Uterus (tissue), 2 donors: ENCODE measurements at regions not wholly inside any gene's neighbourhood (a gene's known extent, or its start where the extent isn't known, plus 50 kb on each side); places are given as distances from the start of the nearest gene placed in this dataset.

Experiments
- POLR2A ChIP-seq, 2 donors: fragments of 450-650 bp; IDR thresholded peaks; one replicate each; pipeline ENCODE4 v1.6.1; 2016; ENCODE audit warnings: antibody characterized with exemption in 2 of 2, mild to moderate bottlenecking in 1 of 2, moderate library complexity in 1 of 2
- TF ChIP-seq, protein P1 (sequence below), 4 experiments: fragments of 200-600 bp in 2 of 4; fragments of 450-650 bp in 2 of 4; sonication (generic) in 2 of 4; IDR thresholded peaks; one replicate each; pipeline ENCODE4 v1.5.1; 2016 to 2019; ENCODE audit warnings: antibody characterized with exemption in 4 of 4, mild to moderate bottlenecking in 2 of 4, moderate library complexity in 1 of 4

DNA sequence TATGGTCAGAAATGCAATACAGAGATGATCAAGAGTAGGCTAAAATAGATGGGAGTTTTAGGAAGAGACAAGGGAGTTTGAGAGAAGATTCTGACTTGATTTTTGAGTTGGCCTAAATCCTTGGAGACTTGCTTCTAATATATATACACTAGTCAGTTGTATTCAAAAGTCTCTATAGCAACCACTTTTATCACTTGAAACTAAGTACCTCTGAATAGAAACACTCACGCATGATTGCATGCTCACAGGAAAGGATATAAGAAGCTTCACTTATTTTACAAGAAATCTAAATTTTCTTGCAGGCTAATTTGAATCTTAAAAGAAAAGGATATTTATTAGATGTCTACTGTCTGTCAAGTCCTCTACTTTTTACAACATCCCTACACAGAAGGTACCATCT is 316.8 kb downstream of the SNAPC1 start:
- TF ChIP-seq, protein P1, sequence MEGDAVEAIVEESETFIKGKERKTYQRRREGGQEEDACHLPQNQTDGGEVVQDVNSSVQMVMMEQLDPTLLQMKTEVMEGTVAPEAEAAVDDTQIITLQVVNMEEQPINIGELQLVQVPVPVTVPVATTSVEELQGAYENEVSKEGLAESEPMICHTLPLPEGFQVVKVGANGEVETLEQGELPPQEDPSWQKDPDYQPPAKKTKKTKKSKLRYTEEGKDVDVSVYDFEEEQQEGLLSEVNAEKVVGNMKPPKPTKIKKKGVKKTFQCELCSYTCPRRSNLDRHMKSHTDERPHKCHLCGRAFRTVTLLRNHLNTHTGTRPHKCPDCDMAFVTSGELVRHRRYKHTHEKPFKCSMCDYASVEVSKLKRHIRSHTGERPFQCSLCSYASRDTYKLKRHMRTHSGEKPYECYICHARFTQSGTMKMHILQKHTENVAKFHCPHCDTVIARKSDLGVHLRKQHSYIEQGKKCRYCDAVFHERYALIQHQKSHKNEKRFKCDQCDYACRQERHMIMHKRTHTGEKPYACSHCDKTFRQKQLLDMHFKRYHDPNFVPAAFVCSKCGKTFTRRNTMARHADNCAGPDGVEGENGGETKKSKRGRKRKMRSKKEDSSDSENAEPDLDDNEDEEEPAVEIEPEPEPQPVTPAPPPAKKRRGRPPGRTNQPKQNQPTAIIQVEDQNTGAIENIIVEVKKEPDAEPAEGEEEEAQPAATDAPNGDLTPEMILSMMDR (IDR thresholded peaks at IDR 0.05) = no peak
- no peak for TF ChIP-seq POLR2A (IDR thresholded peaks at IDR 0.05)
